Activated B cell treated with CpG ODN at 0.5 μM for 24 hours (primary cell): ENCODE measurements at regions not wholly inside any gene's neighbourhood (a gene's known extent, or its start where the extent isn't known, plus 50 kb on each side); places are given as distances from the start of the nearest gene placed in this dataset.

Experiments used
- ATAC-seq: fragments of 200-7000 bp; cut with Tn5 transposase; one replicate; pipeline ENCODE4 v1.10.0; 2021; ENCODE audit warnings: low read depth, mild to moderate bottlenecking, moderate library complexity
- CTCF ChIA-PET: fragments of 350-600 bp; sonication (Branson Sonifier 250); formaldehyde crosslinking; loops from one replicate; lab custom pipeline; 2021; ENCODE audit warnings: antibody characterized with exemption; lab: Charles Lee
- POLR2A ChIA-PET: fragments of 350-600 bp; sonication (Branson Sonifier 250); formaldehyde crosslinking; loops from one replicate; lab custom pipeline; 2021; ENCODE audit warnings: antibody characterized with exemption; lab: Charles Lee
- DNase-seq: peaks from one replicate; pipeline ENCODE4 v3.0.0; 2022
- H3K27ac Mint-ChIP-seq: one replicate; pipeline ENCODE4 v1.8.0; 2020; ENCODE audit warnings: mixed read lengths
- H3K27me3 Mint-ChIP-seq: one replicate; pipeline ENCODE4 v1.8.0; 2021; ENCODE audit warnings: mixed read lengths
- H3K36me3 Mint-ChIP-seq: one replicate; pipeline ENCODE4 v1.8.0; 2021; ENCODE audit warnings: low read depth, mixed read lengths
- H3K4me1 Mint-ChIP-seq: one replicate; pipeline ENCODE4 v1.8.0; 2021; ENCODE audit warnings: mixed read lengths
- H3K4me3 Mint-ChIP-seq: one replicate; pipeline ENCODE4 v1.8.0; 2020; ENCODE audit warnings: mild to moderate bottlenecking, mixed read lengths
- H3K9me3 Mint-ChIP-seq: one replicate; pipeline ENCODE4 v1.8.0; 2020; ENCODE audit warnings: mixed read lengths
- intact Hi-C: fragments of 100-400 bp; cut with micrococcal nuclease; formaldehyde crosslinking; loops from one replicate; pipeline ENCODE4 v1.15.1; 2024
- TF ChIP-seq, protein P1 (sequence below): fragments of 200-600 bp; IDR thresholded peaks from one replicate; pipeline ENCODE4 v1.8.0; 2022; ENCODE audit warnings: antibody characterized with exemption, mild to moderate bottlenecking

DNA sequence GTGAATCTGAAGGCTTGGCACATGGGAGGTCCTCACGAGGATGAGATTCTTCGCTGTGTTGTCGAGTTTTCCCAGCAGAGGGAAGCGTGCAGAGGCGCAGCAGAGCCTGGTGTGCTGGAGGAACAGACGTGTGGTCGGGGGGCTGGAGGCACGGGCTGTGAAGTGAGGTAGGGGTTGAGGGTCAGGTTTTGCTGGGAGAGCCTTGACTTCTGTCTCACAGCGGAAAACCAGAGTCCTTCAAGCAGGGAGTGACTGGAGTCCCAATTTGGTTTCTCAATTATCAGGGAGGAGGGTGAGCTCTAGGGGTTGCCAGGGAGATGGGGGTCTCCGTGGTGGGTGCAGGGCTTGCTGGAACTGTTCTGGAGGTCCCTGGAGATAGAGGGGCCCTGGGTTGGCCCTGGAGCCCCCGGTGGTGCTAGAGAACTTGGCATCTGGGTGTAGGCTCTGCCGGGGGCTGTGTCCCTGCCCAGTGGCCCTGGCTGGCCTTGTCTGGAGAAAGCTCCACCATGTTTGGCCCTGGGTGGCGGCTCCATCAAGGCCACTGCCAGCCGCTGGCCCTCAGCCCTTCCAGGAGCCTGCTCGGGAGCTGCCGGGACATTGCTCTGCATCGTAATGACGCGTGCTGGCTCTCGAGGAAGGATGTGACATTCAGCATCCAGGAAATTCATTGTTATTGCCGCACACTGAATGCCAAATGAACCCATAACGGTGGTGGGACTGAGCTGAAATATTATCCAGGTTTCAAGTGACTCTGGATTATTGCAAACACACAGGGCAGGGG is 215.7 kb downstream of the KIF26A start:
- Mint-ChIP-seq H3K27me3 (peaks cover 13% of the 10 kb centered on the region), H3K36me3 (no peaks in the 10 kb centered on the region), H3K4me3 (no peak overlapping the region), H3K27ac (no peak overlapping the region), H3K9me3 (peaks cover 2% of the 10 kb centered on the region), H3K4me1 (no peaks in the 10 kb centered on the region)
- DNase-seq (peak; percentile 9), ATAC-seq (no peak)
- TF ChIP-seq, protein P1, sequence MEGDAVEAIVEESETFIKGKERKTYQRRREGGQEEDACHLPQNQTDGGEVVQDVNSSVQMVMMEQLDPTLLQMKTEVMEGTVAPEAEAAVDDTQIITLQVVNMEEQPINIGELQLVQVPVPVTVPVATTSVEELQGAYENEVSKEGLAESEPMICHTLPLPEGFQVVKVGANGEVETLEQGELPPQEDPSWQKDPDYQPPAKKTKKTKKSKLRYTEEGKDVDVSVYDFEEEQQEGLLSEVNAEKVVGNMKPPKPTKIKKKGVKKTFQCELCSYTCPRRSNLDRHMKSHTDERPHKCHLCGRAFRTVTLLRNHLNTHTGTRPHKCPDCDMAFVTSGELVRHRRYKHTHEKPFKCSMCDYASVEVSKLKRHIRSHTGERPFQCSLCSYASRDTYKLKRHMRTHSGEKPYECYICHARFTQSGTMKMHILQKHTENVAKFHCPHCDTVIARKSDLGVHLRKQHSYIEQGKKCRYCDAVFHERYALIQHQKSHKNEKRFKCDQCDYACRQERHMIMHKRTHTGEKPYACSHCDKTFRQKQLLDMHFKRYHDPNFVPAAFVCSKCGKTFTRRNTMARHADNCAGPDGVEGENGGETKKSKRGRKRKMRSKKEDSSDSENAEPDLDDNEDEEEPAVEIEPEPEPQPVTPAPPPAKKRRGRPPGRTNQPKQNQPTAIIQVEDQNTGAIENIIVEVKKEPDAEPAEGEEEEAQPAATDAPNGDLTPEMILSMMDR = no peak
- POLR2A ChIA-PET = no interaction called here
- CTCF ChIA-PET = no interaction called here
- intact Hi-C loops = no loop called here

DNA sequence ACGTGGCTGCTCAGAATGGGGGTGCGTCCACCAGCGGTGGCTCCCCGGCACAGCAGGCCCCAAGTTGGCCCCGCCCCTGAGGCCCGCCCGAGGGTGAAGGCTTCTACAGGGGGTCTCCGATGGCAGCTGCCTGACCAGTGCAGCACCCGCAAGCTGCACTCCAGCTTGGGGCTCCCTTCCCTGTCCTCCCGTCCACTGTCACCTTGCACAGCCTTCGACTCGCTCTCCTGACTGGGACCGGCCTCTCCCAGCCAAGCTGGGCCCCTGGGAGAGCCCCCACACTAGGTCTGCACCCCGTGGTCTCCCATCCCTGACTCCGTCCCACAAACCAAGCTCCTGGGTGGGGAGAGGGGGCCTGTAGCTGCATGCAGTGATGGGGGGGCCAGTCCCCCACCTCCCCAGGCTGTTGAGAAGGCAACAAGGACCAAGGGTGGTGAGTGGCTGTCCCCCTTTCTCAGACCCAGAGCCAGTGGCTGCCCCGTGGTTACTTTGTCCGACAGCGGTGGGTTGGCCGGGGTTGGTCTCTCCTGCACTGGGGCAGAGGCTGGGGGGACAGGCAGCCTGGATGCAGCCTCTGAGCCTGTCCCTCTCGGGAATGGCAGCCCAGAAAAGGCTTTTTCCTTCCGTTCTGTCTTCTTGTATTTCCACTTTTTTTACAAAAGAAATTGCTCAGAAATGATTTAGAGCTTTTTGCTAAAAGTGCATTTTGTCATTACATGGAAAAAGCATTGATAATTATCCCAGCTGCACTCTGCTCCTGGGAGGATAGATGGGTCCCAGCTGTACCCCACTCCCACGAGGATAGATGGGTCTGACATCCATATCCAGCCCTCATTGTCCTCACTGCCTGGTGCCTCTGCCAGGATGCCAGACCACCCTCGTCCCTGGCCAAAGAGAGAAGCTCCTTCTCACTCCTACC is 217.0 kb downstream of the KIF26A start:
- H3K27me3 Mint-ChIP-seq = peaks cover 13% of the 10 kb centered on the region
- CTCF ChIA-PET = no interaction called here
- no peak overlapping the region for H3K27ac Mint-ChIP-seq
- H3K36me3 Mint-ChIP-seq = no peaks in the 10 kb centered on the region
- peaks cover 2% of the 10 kb centered on the region for H3K9me3 Mint-ChIP-seq
- TF ChIP-seq, protein P1 = no peak
- no peaks in the 10 kb centered on the region for H3K4me1 Mint-ChIP-seq
- POLR2A ChIA-PET = no interaction called here
- intact Hi-C loops = no loop called here
- no peak overlapping the region for H3K4me3 Mint-ChIP-seq
- no peak for DNase-seq
- ATAC-seq = no peak

DNA sequence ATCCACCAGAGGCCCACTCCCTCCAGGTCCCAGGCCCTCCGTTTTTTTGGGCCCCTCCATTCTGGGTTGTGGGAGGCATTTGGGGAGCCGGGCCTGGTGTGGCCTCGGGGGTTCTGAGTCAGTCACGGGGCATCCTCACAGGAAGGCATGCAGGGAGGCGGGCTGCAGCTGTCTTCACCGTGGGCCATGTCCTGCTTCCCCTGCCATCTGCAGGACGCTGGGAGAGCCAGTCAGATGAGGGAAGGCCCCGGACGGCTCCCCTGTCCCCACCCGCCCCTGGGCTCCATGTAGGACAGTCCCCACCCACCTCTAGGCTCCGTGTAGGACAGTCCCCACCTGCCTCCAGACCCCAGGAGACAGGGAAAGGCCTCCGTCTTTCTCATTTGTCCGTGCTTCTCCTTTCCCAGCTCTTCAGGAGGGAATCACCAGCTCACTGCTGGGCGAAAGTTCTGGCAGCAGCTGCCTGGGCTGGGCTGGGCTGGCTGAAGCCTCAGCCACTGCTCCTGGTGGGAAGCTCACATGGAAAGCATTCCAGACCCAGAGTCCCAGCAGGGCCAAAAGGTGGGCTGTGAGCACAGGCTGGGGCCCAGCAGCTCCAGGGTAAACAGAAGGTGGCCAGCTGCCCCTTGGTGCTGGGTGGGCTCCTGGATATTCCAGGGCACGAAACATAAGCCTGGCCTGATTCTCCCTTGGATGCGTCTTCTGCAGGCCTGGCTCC is 217.8 kb downstream of the KIF26A start:
- H3K9me3 Mint-ChIP-seq = peaks cover 2% of the 10 kb centered on the region
- peaks cover 13% of the 10 kb centered on the region for H3K27me3 Mint-ChIP-seq
- no peaks in the 10 kb centered on the region for H3K4me1 Mint-ChIP-seq
- intact Hi-C loops = no loop called here
- no peak overlapping the region for H3K27ac Mint-ChIP-seq
- H3K36me3 Mint-ChIP-seq = no peaks in the 10 kb centered on the region
- no peak for DNase-seq
- TF ChIP-seq, protein P1 = no peak
- ATAC-seq = no peak
- H3K4me3 Mint-ChIP-seq = no peak overlapping the region
- ChIA-PET CTCF (no interaction called here), POLR2A (interaction anchor here (0.7 kb wide), 1 partner anchor 254 kb away, joined by 8 read pairs; no protein-coding TSS in a partner anchor)

DNA sequence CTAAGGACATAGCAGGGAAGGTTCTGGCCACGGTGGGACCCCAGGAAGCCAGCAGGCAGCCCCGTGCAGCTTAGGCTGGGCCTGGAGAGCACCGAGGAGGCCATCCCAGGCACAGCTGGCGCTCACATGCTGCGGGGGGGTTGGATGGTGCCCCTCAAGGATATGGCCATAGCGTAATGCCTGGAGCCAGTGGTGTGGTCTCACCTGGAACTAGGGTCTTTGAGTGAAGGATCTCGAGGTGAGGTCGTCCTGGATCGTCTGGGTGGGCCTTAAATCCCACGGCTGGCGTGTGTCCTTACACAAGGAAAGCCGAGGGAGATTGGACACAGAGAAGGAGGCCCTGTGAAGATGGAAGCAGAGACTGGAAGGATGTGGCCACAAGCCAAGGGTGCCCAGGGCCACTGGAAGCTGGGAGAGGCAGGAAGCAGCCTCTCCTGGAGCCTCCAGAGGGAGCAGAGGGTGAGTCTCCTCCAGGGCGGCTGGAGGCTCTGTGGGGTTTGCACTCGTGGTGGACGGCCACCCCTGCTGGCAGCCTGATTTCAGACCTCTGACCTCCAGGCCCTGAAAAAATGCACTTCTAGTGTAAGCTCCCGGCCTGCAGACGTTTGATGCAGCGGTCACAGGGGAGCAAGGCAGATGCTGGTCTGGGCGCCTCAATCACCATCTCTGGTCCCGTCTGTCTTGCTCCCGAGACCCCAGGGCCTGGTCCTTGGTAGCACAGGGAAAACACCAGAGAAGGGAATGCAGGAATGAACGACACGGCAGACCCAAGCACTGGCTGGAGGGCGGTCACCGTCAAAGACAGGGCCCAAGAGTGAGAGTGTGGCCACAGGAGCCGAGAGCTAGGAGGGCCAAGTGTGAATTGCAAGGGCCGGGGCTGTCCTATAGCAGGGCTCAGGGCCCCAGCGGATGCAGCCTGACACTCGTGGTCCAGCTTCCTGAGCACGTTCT is 218.6 kb downstream of the KIF26A start:
- intact Hi-C loops = no loop called here
- peaks cover 2% of the 10 kb centered on the region for H3K9me3 Mint-ChIP-seq
- no peaks in the 10 kb centered on the region for H3K36me3 Mint-ChIP-seq
- no peak for ATAC-seq
- no peak overlapping the region for H3K27ac Mint-ChIP-seq
- ChIA-PET POLR2A (interaction anchor here (0.7 kb wide), 1 partner anchor 253 kb away, joined by 8 read pairs; no protein-coding TSS in a partner anchor), CTCF (no interaction called here)
- TF ChIP-seq, protein P1 = no peak
- peak; percentile 10 for DNase-seq
- peaks cover 13% of the 10 kb centered on the region for H3K27me3 Mint-ChIP-seq
- H3K4me1 Mint-ChIP-seq = no peaks in the 10 kb centered on the region
- H3K4me3 Mint-ChIP-seq = no peak overlapping the region
